SK-N-SH treated with all-trans-retinoic acid at 6 μM for 48 hours (cell line): ENCODE measurements at regions not wholly inside any gene's neighbourhood (a gene's known extent, or its start where the extent isn't known, plus 50 kb on each side); places are given as distances from the start of the nearest gene placed in this dataset.

Source experiments
- ATAC-seq: fragments of 200-7000 bp; cut with Tn5 transposase; 3 replicates; pipeline ENCODE4 v1.9.1; 2020; ENCODE audit warnings: mild to moderate bottlenecking, moderate library complexity
- ARNTL ChIP-seq: fragments of 450-650 bp; formaldehyde crosslinking; IDR thresholded peaks from 2 replicates; pipeline ENCODE4 v1.5.0; 2020; ENCODE audit warnings: low read depth, mild to moderate bottlenecking, moderate library complexity, borderline replicate concordance
- BACH2 ChIP-seq: fragments of 250-450 bp; sonication (Bioruptor Pico); IDR thresholded peaks from 2 replicates; pipeline ENCODE4 v1.9.0; 2021; ENCODE audit warnings: mild to moderate bottlenecking, borderline replicate concordance
- CREB5 ChIP-seq: fragments of 250-450 bp; sonication (Bioruptor Pico); IDR thresholded peaks from 2 replicates; pipeline ENCODE4 v1.5.1; 2020; ENCODE audit warnings: low read depth, mild to moderate bottlenecking, moderate library complexity
- CSDC2 ChIP-seq: fragments of 250-450 bp; sonication (Bioruptor Pico); IDR thresholded peaks from 2 replicates; pipeline ENCODE4 v1.5.0; 2020; ENCODE audit warnings: mild to moderate bottlenecking, moderate library complexity
- CSRNP3 ChIP-seq: fragments of 250-450 bp; sonication (Bioruptor Pico); IDR thresholded peaks from 2 replicates; pipeline ENCODE4 v1.5.1; 2021; ENCODE audit warnings: mild to moderate bottlenecking, moderate library complexity
- ESRRG ChIP-seq: fragments of 250-450 bp; sonication (Bioruptor Pico); IDR thresholded peaks from 2 replicates; pipeline ENCODE4 v1.6.1; 2021; ENCODE audit warnings: mild to moderate bottlenecking
- GLIS3 ChIP-seq: fragments of 250-450 bp; sonication (Bioruptor Pico); IDR thresholded peaks from 2 replicates; pipeline ENCODE4 v1.5.0; 2020; ENCODE audit warnings: mild to moderate bottlenecking, moderate library complexity
- ISL1 ChIP-seq: fragments of 250-450 bp; sonication (Bioruptor Pico); IDR thresholded peaks from 2 replicates; pipeline ENCODE4 v2.1.2; 2022; ENCODE audit warnings: mild to moderate bottlenecking, moderate library complexity
- OSR1 ChIP-seq: fragments of 250-450 bp; sonication (Bioruptor Pico); IDR thresholded peaks from 2 replicates; pipeline ENCODE4 v1.8.0; 2022; ENCODE audit warnings: moderate library complexity, mild to moderate bottlenecking, inconsistent platforms
- PATZ1 ChIP-seq: fragments of 250-450 bp; sonication (Bioruptor Pico); IDR thresholded peaks from 2 replicates; pipeline ENCODE4 v1.8.0; 2020; ENCODE audit warnings: mild to moderate bottlenecking, moderate library complexity, borderline replicate concordance
- POU6F1 ChIP-seq: fragments of 250-450 bp; sonication (Bioruptor Pico); IDR thresholded peaks from 2 replicates; pipeline ENCODE4 v1.8.0; 2021; ENCODE audit warnings: low read depth, mild to moderate bottlenecking, moderate library complexity, borderline replicate concordance
- PPARA ChIP-seq: fragments of 250-450 bp; sonication (Bioruptor Pico); IDR thresholded peaks from 2 replicates; pipeline ENCODE4 v1.5.0; 2020; ENCODE audit warnings: mild to moderate bottlenecking, borderline replicate concordance
- RARB ChIP-seq: fragments of 250-450 bp; sonication (Bioruptor Pico); IDR thresholded peaks from 2 replicates; pipeline ENCODE4 v1.8.0; 2021; ENCODE audit warnings: mild to moderate bottlenecking, moderate library complexity
- SNAI2 ChIP-seq: fragments of 250-450 bp; sonication (Bioruptor Pico); IDR thresholded peaks from 2 replicates; pipeline ENCODE4 v1.5.0; 2020; ENCODE audit warnings: mild to moderate bottlenecking, moderate library complexity
- TCF4 ChIP-seq: fragments of 250-450 bp; sonication (Bioruptor Pico); IDR thresholded peaks from 2 replicates; pipeline ENCODE4 v1.8.0; 2021; ENCODE audit warnings: mild to moderate bottlenecking, moderate library complexity, borderline replicate concordance
- TSHZ2 ChIP-seq: fragments of 250-450 bp; sonication (Bioruptor Pico); IDR thresholded peaks from 2 replicates; pipeline ENCODE4 v1.5.0; 2020; ENCODE audit warnings: mild to moderate bottlenecking, moderate library complexity
- ZC3H10 ChIP-seq: fragments of 250-450 bp; sonication (Bioruptor Pico); IDR thresholded peaks from 2 replicates; pipeline ENCODE4 v1.5.1; 2021; ENCODE audit warnings: mild to moderate bottlenecking, moderate library complexity
- ZFP3 ChIP-seq: fragments of 250-450 bp; sonication (Bioruptor Pico); IDR thresholded peaks from 2 replicates; pipeline ENCODE4 v1.5.0; 2020; ENCODE audit warnings: mild to moderate bottlenecking, moderate library complexity
- ZFP30 ChIP-seq: fragments of 450-650 bp; formaldehyde crosslinking; IDR thresholded peaks from 2 replicates; pipeline ENCODE4 v1.5.0; 2022; ENCODE audit warnings: mild to moderate bottlenecking, moderate library complexity
- ZNF565 ChIP-seq: fragments of 450-650 bp; formaldehyde crosslinking; conservative IDR thresholded peaks from 2 replicates; pipeline ENCODE4 v1.5.0; 2020; ENCODE audit warnings: low read depth, mild to moderate bottlenecking, moderate library complexity
- ZNF70 ChIP-seq: fragments of 450-650 bp; formaldehyde crosslinking; IDR thresholded peaks from 2 replicates; pipeline ENCODE4 v1.5.0; 2020; ENCODE audit warnings: mild to moderate bottlenecking, moderate library complexity
- ZNF8 ChIP-seq: fragments of 450-650 bp; formaldehyde crosslinking; IDR thresholded peaks from 2 replicates; pipeline ENCODE4 v1.5.0; 2020; ENCODE audit warnings: mild to moderate bottlenecking, moderate library complexity

- ATAC-seq, result no peak
- TF ChIP-seq ZC3H10 (CRISPR knock-in tag), result no peak
- no peak for TF ChIP-seq ZNF70 (CRISPR knock-in tag)
- no peak for TF ChIP-seq ARNTL
- no peak for TF ChIP-seq PPARA (CRISPR knock-in tag)
- no peak for TF ChIP-seq TCF4 (CRISPR knock-in tag)
- TF ChIP-seq ESRRG (CRISPR knock-in tag), result no peak
- TF ChIP-seq ZNF565 (CRISPR knock-in tag), result no peak
- TF ChIP-seq GLIS3 (CRISPR knock-in tag), result no peak
- TF ChIP-seq PATZ1 (CRISPR knock-in tag), result no peak
- TF ChIP-seq BACH2 (CRISPR knock-in tag), result no peak
- no peak for TF ChIP-seq RARB (CRISPR knock-in tag)
- no peak for TF ChIP-seq SNAI2 (CRISPR knock-in tag)
- TF ChIP-seq TSHZ2 (CRISPR knock-in tag), result no peak
- no peak for TF ChIP-seq CREB5 (CRISPR knock-in tag)
- TF ChIP-seq ZFP3 (CRISPR knock-in tag), result no peak
- no peak for TF ChIP-seq ZNF8 (CRISPR knock-in tag)
- no peak for TF ChIP-seq OSR1 (CRISPR knock-in tag)
Observed at GRCh38 chr21:32087447-32087846, 191.4 kb downstream of the MIS18A start.

GRCh38 chr21:32083197-32083596, 195.7 kb downstream of the MIS18A start:
- no peak for TF ChIP-seq GLIS3 (CRISPR knock-in tag)
- no peak for TF ChIP-seq POU6F1
- TF ChIP-seq ZFP3 (CRISPR knock-in tag), result no peak
- TF ChIP-seq TCF4 (CRISPR knock-in tag), result peak; percentile 28; the same call in 1 of the 2 replicates
- peak; percentile 8; the same call in 1 of the 2 replicates for TF ChIP-seq ZNF70 (CRISPR knock-in tag)
- TF ChIP-seq ISL1, result peak; percentile 77; the same call in 1 of the 2 replicates
- no peak for TF ChIP-seq OSR1 (CRISPR knock-in tag)
- ATAC-seq, result no peak

GRCh38 chr21:32082466-32082865, 196.4 kb downstream of the MIS18A start:
- ATAC-seq, result no peak
- TF ChIP-seq CSDC2 (CRISPR knock-in tag), result no peak
- TF ChIP-seq TCF4 (CRISPR knock-in tag), result no peak
- TF ChIP-seq RARB (CRISPR knock-in tag), result no peak
- no peak for TF ChIP-seq GLIS3 (CRISPR knock-in tag)
- no peak for TF ChIP-seq CREB5 (CRISPR knock-in tag)
- TF ChIP-seq CSRNP3 (CRISPR knock-in tag), result no peak
- no peak for TF ChIP-seq PATZ1 (CRISPR knock-in tag)
- TF ChIP-seq ZFP30 (CRISPR knock-in tag), result no peak
- no peak for TF ChIP-seq OSR1 (CRISPR knock-in tag)
- no peak for TF ChIP-seq SNAI2 (CRISPR knock-in tag)
